ENCODE measurements at regions not wholly inside any gene's neighbourhood (a gene's known extent, or its start where the extent isn't known, plus 50 kb on each side); places are given as distances from the start of the nearest gene placed in this dataset.

DNA sequence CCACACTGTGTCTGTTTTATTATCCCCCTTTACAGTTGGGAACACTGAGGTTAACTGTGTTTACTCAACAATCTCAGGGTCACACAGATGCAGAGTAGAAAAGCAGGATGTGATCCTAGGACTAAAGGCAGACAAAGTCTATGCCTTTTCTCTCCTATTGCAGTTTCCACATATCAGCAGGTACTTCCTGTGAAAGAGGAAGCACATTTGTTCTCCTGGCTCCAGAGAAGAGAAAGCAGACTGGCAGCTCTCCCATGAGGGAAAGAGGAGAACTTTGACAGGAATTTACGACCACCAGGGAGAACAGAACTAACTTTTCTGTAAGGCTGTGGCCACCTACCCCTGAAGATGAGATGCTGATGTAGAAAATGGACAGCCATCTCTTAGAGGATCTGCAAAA is 84.2 kb upstream of the TNC start:
- TF ChIP-seq CTCF (IDR thresholded peaks at IDR 0.05; ENCODE audit: low read depth, low read length): no peak
- no peak for DNase-seq (ENCODE audit: low read depth, low spot score)

DNA sequence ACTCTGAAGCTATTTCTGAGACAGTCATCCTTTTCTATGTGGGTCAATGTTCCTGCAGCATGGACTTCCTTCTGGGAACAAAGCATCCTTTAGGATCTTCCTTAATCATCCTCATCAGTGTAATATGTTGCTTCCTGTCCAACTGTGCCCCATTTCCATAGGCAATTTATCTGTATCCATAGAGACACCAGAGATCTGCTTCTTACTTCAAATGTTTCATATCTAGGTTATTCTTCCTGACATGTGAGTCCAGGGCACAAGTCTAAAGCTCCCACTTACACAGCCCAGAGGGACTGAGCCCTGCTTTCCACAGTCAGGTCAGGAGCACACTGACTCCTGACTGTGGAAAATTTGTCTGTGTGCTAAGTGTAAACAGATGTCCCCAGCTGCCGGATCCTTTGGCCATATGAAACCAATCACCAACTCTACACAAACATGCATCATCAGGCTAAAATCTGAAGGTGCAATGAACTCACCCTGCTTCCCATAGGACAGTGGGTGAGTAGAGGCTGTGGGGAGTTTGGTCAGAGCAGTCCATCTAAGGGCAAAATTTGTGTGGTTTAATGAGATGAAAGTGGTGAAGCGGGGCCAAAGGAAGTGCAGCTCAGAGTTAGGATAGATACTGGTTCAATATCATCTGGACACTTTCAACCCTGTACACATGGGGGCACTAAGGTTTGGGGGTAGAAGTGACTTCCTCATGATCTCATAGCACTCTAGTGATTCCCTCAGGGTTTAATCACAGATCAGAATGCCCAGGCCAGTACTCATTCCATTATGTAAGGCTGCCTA is 85.2 kb upstream of the TNC start:
- H3K27ac ChIP-seq (ENCODE audit: low read depth, low read length): peak overlapping the region; percentile 77
- ChIA-PET POLR2A (interaction anchor here (0.6 to 2.0 kb wide), 7 partner anchors 47 to 170 kb away, joined by 3 to 20 read pairs (median 4); partner anchors contain the start of gene TNC), CTCF (interaction anchor here (1.2 to 1.8 kb wide), 2 partner anchors 321 to 322 kb away, joined by 5 to 6 read pairs; no protein-coding TSS in a partner anchor)
- H3K27me3 ChIP-seq (ENCODE audit: control insufficient read depth, insufficient read depth, low read length): no peaks in the 10 kb centered on the region
- no peak overlapping the region for H3K4me3 ChIP-seq (ENCODE audit: low read depth, low read length)
- H3K9me3 ChIP-seq (ENCODE audit: control insufficient read depth, insufficient read depth, low read length): no peaks in the 10 kb centered on the region
- DNase-seq (ENCODE audit: low read depth, low spot score): peak; percentile 92
- TF ChIP-seq CTCF (IDR thresholded peaks at IDR 0.05; ENCODE audit: low read depth, low read length): no peak

More for the DNA sequence above, 84.2 kb upstream of the TNC start:
- no peak overlapping the region for H3K4me3 ChIP-seq (ENCODE audit: low read depth, low read length)
- H3K27me3 ChIP-seq (ENCODE audit: control insufficient read depth, insufficient read depth, low read length): no peaks in the 10 kb centered on the region
- CTCF ChIA-PET: interaction anchor here (1.8 kb wide), 1 partner anchor 323 kb away, joined by 5 read pairs; no protein-coding TSS in a partner anchor
- POLR2A ChIA-PET: interaction anchor here (1.4 to 2.0 kb wide), 3 partner anchors 48 to 84 kb away, joined by 5 to 20 read pairs (median 10); partner anchors contain the start of gene TNC
- H3K27ac ChIP-seq (ENCODE audit: low read depth, low read length): no peak overlapping the region
- H3K9me3 ChIP-seq (ENCODE audit: control insufficient read depth, insufficient read depth, low read length): no peaks in the 10 kb centered on the region

- no peaks in the 10 kb centered on the region for H3K27me3 ChIP-seq (ENCODE audit: control insufficient read depth, insufficient read depth, low read length)
- no peak overlapping the region for H3K4me3 ChIP-seq (ENCODE audit: low read depth, low read length)
- POLR2A ChIA-PET: interaction anchor here (0.5 to 1.6 kb wide), 4 partner anchors 72 to 318 kb away, joined by 3 to 6 read pairs (median 4); partner anchors contain the start of gene TNC
- TF ChIP-seq CTCF (IDR thresholded peaks at IDR 0.05; ENCODE audit: low read depth, low read length): no peak
- H3K9me3 ChIP-seq (ENCODE audit: control insufficient read depth, insufficient read depth, low read length): no peaks in the 10 kb centered on the region
- DNase-seq (ENCODE audit: low read depth, low spot score): peak; percentile 80
- peak overlapping the region; percentile 65 for H3K27ac ChIP-seq (ENCODE audit: low read depth, low read length)
- CTCF ChIA-PET: interaction anchor here (1.2 kb wide), 1 partner anchor 319 kb away, joined by 7 read pairs; no protein-coding TSS in a partner anchor
These were observed 87.0 kb upstream of the TNC start for GRCh38 chr9:115204904-115205453.

GRCh38 chr9:115207003-115207836 is 89.3 kb upstream of the TNC start:
- CTCF ChIA-PET: no interaction called here
- TF ChIP-seq CTCF (IDR thresholded peaks at IDR 0.05; ENCODE audit: low read depth, low read length): no peak
- no peak for DNase-seq (ENCODE audit: low read depth, low spot score)
- Histone ChIP-seq H3K4me3 (ENCODE audit: low read depth, low read length) (no peak overlapping the region), H3K27me3 (ENCODE audit: control insufficient read depth, insufficient read depth, low read length) (no peaks in the 10 kb centered on the region), H3K27ac (ENCODE audit: low read depth, low read length) (no peak overlapping the region), H3K9me3 (ENCODE audit: control insufficient read depth, insufficient read depth, low read length) (no peaks in the 10 kb centered on the region)
- POLR2A ChIA-PET: no interaction called here
